ENCODE measurements at regions not wholly inside any gene's neighbourhood (a gene's known extent, or its start where the extent isn't known, plus 50 kb on each side); places are given as distances from the start of the nearest gene placed in this dataset.
A peak's percentile ranks its signal among the peaks of the same experiment; 100 is the strongest.

DNA sequence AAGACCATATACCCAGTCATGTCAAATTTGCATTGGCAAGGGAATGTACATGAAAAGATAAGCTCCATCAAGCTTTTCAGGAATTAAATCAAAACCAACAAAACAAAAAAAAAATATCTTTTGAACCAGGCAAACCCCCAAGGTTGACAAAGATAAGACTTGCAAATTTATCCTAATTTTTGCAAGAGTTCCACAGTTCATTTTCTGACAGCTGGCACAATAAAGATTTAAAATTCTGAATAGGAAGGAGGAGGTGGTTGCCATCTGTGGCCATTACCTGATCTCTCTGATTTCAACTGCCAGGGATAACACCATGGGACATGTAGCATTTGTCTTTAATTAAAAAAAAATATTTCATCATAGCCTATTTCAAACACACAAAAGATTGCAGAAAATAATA is 135.9 kb upstream of the SHISA6 start:
- H2BK5ac ChIP-seq (ENCODE audit: low read length) = no peak overlapping the region
- no peak overlapping the region for H3K4ac ChIP-seq (ENCODE audit: low read depth, low read length)
- H3K56ac ChIP-seq (ENCODE audit: low read length) = no peak overlapping the region
- no peak overlapping the region for H3K18ac ChIP-seq (ENCODE audit: low read length)
- H2AK5ac ChIP-seq (ENCODE audit: low read length) = no peak overlapping the region
- H2BK120ac ChIP-seq (ENCODE audit: low read depth, low read length) = no peak overlapping the region
- H3K23ac ChIP-seq (ENCODE audit: low read length) = no peak overlapping the region
- no peak overlapping the region for H4K8ac ChIP-seq (ENCODE audit: low read depth, low read length)
- DNase-seq = no peak
- H3K27ac ChIP-seq (ENCODE audit: low read depth, low read length) = no peak overlapping the region
- no peaks in the 10 kb centered on the region for H3K27me3 ChIP-seq (ENCODE audit: insufficient read depth, low read length, poor library complexity)
- H3K4me1 ChIP-seq (ENCODE audit: control insufficient read depth, low read depth, low read length) = no peaks in the 10 kb centered on the region
- no peak overlapping the region for H3K9ac ChIP-seq (ENCODE audit: low read length)
- no peak overlapping the region for H3K4me3 ChIP-seq (ENCODE audit: low read length)
- no peak overlapping the region for H2BK15ac ChIP-seq (replicated peaks; ENCODE audit: low read depth)
- H3K79me1 ChIP-seq (ENCODE audit: low read length) = no peaks in the 10 kb centered on the region
- no peaks in the 10 kb centered on the region for H3K36me3 ChIP-seq (ENCODE audit: control insufficient read depth, insufficient read depth, low read length)
- H3K79me2 ChIP-seq (ENCODE audit: control insufficient read depth, insufficient read depth, low read length) = no peaks in the 10 kb centered on the region
- no peak overlapping the region for H4K5ac ChIP-seq (ENCODE audit: low read length)
- no peak overlapping the region for H3K4me2 ChIP-seq (ENCODE audit: low read length)

DNA sequence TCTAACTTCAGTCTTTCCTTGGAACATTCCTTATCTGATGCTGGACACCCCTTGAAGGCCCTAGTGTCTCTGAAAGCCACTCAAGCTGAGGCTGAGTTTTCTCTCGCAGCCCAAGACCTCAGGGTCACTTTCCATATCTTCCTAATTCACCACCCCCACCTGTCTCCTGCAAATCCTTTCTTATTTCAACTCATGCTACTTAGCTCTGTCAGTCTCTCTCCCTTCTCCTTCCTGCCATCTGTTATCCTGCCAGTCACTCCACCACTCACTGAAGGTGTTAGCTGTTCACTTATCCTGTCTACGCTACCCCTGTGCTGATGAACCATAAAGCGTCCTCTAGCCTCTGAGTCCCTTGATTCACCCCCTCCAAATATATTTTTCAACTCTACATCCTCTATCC is 143.9 kb upstream of the SHISA6 start:
- no peaks in the 10 kb centered on the region for H3K79me1 ChIP-seq (ENCODE audit: low read length)
- H3K27me3 ChIP-seq (ENCODE audit: insufficient read depth, low read length, poor library complexity) = no peaks in the 10 kb centered on the region
- H4K8ac ChIP-seq (ENCODE audit: low read depth, low read length) = no peak overlapping the region
- H3K18ac ChIP-seq (ENCODE audit: low read length) = no peak overlapping the region
- H2BK120ac ChIP-seq (ENCODE audit: low read depth, low read length) = no peak overlapping the region
- no peaks in the 10 kb centered on the region for H3K36me3 ChIP-seq (ENCODE audit: control insufficient read depth, insufficient read depth, low read length)
- no peak overlapping the region for H3K4ac ChIP-seq (ENCODE audit: low read depth, low read length)
- H3K56ac ChIP-seq (ENCODE audit: low read length) = no peak overlapping the region
- no peak overlapping the region for H2AK5ac ChIP-seq (ENCODE audit: low read length)
- DNase-seq = peak; percentile 27
- no peak overlapping the region for H4K5ac ChIP-seq (ENCODE audit: low read length)
- H3K23ac ChIP-seq (ENCODE audit: low read length) = no peak overlapping the region
- no CpG with 5 or more reads among the region's 3 CpGs for WGBS (ENCODE audit: extremely low coverage, insufficient coverage, low lambda C conversion rate)
- peaks cover 4% of the 10 kb centered on the region for H3K4me1 ChIP-seq (ENCODE audit: control insufficient read depth, low read depth, low read length)
- H3K27ac ChIP-seq (ENCODE audit: low read depth, low read length) = no peak overlapping the region
- H3K9ac ChIP-seq (ENCODE audit: low read length) = no peak overlapping the region
- no peak overlapping the region for H3K4me3 ChIP-seq (ENCODE audit: low read length)
- no peak overlapping the region for H2BK5ac ChIP-seq (ENCODE audit: low read length)
- H3K4me2 ChIP-seq (ENCODE audit: low read length) = no peak overlapping the region
- H3K79me2 ChIP-seq (ENCODE audit: control insufficient read depth, insufficient read depth, low read length) = no peaks in the 10 kb centered on the region
- H2BK15ac ChIP-seq (replicated peaks; ENCODE audit: low read depth) = no peak overlapping the region

DNA sequence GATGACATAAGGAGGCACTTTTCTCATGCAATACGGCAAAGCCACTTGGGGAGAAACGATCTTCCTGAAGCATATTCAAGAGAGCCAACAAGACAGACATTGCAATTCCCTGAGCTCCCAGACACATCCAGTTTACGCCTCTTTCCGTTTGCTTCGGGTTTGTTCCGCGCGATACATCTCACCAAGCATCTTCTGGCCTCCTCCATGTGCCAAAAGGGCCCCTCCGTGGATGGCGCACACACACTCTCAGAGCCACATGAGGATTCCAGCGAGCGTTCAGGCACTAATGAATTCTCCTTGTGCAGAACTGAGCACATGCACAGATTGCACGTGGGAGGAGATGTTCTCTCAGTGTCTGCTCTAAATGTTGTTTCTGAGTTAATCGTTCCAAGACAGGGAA is 146.7 kb upstream of the SHISA6 start:
- no peaks in the 10 kb centered on the region for H3K27me3 ChIP-seq (ENCODE audit: insufficient read depth, low read length, poor library complexity)
- no peak overlapping the region for H3K18ac ChIP-seq (ENCODE audit: low read length)
- H2BK15ac ChIP-seq (replicated peaks; ENCODE audit: low read depth) = no peak overlapping the region
- no peak overlapping the region for H2AK5ac ChIP-seq (ENCODE audit: low read length)
- no peaks in the 10 kb centered on the region for H3K36me3 ChIP-seq (ENCODE audit: control insufficient read depth, insufficient read depth, low read length)
- no peak overlapping the region for H3K23ac ChIP-seq (ENCODE audit: low read length)
- H3K4me3 ChIP-seq (ENCODE audit: low read length) = no peak overlapping the region
- no peak overlapping the region for H3K4me2 ChIP-seq (ENCODE audit: low read length)
- no peak overlapping the region for H2BK5ac ChIP-seq (ENCODE audit: low read length)
- H4K8ac ChIP-seq (ENCODE audit: low read depth, low read length) = no peak overlapping the region
- no peak overlapping the region for H2BK120ac ChIP-seq (ENCODE audit: low read depth, low read length)
- DNase-seq = no peak
- no peak overlapping the region for H3K4ac ChIP-seq (ENCODE audit: low read depth, low read length)
- H4K5ac ChIP-seq (ENCODE audit: low read length) = no peak overlapping the region
- H3K27ac ChIP-seq (ENCODE audit: low read depth, low read length) = no peak overlapping the region
- H3K79me1 ChIP-seq (ENCODE audit: low read length) = no peaks in the 10 kb centered on the region
- H3K79me2 ChIP-seq (ENCODE audit: control insufficient read depth, insufficient read depth, low read length) = no peaks in the 10 kb centered on the region
- WGBS (ENCODE audit: extremely low coverage, insufficient coverage, low lambda C conversion rate) = no CpG with 5 or more reads among the region's 14 CpGs
- peaks cover 4% of the 10 kb centered on the region for H3K4me1 ChIP-seq (ENCODE audit: control insufficient read depth, low read depth, low read length)
- no peak overlapping the region for H3K9ac ChIP-seq (ENCODE audit: low read length)
- H3K56ac ChIP-seq (ENCODE audit: low read length) = no peak overlapping the region

DNA sequence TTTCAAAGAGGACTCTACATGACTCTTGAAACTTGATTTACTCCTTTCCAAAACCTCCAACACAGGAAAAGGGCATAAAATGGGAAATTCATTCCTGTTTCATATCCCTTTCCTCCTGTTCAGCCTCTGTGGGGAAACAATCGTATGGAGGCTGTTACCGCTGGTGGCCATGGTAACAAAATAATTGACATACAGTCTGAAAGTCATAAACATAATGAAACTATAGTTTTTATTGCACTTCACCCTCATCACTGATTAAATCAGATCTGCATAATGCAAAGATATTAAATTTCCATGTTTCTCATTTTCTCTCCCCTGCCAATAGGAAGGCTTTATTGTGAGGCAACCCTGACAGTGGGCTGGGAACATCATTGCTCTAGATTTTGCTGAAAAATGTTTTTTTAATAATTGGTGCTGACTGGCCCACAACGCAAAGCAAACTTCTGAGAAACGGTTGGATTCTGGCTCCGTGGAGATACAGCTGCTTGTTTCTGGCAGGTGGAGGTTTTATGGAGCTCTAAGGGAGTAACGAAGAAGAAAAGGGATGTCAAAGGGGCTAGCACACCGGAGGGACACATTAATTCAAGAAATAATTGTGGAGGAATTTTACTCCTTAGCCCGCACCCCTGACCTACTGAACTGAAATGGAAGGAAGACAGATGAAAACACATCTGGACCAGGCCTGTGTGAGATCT is 154.2 kb upstream of the SHISA6 start:
- no peaks in the 10 kb centered on the region for H3K27me3 ChIP-seq (ENCODE audit: insufficient read depth, low read length, poor library complexity)
- no peak overlapping the region for H3K27ac ChIP-seq (ENCODE audit: low read depth, low read length)
- no peak overlapping the region for H3K56ac ChIP-seq (ENCODE audit: low read length)
- DNase-seq = no peak
- H3K4me2 ChIP-seq (ENCODE audit: low read length) = no peak overlapping the region
- no peak overlapping the region for H2AK5ac ChIP-seq (ENCODE audit: low read length)
- no peak overlapping the region for H2BK5ac ChIP-seq (ENCODE audit: low read length)
- no peak overlapping the region for H2BK120ac ChIP-seq (ENCODE audit: low read depth, low read length)
- H3K4me1 ChIP-seq (ENCODE audit: control insufficient read depth, low read depth, low read length) = no peaks in the 10 kb centered on the region
- no peaks in the 10 kb centered on the region for H3K36me3 ChIP-seq (ENCODE audit: control insufficient read depth, insufficient read depth, low read length)
- H3K4ac ChIP-seq (ENCODE audit: low read depth, low read length) = no peak overlapping the region
- H4K8ac ChIP-seq (ENCODE audit: low read depth, low read length) = no peak overlapping the region
- no peak overlapping the region for H2BK15ac ChIP-seq (replicated peaks; ENCODE audit: low read depth)
- no peak overlapping the region for H3K18ac ChIP-seq (ENCODE audit: low read length)
- H3K79me1 ChIP-seq (ENCODE audit: low read length) = no peaks in the 10 kb centered on the region
- H3K4me3 ChIP-seq (ENCODE audit: low read length) = no peak overlapping the region
- no peak overlapping the region for H3K23ac ChIP-seq (ENCODE audit: low read length)
- H3K79me2 ChIP-seq (ENCODE audit: control insufficient read depth, insufficient read depth, low read length) = no peaks in the 10 kb centered on the region
- no peak overlapping the region for H3K9ac ChIP-seq (ENCODE audit: low read length)
- no peak overlapping the region for H4K5ac ChIP-seq (ENCODE audit: low read length)
- WGBS (ENCODE audit: extremely low coverage, insufficient coverage, low lambda C conversion rate) = no CpG with 5 or more reads among the region's 8 CpGs

DNA sequence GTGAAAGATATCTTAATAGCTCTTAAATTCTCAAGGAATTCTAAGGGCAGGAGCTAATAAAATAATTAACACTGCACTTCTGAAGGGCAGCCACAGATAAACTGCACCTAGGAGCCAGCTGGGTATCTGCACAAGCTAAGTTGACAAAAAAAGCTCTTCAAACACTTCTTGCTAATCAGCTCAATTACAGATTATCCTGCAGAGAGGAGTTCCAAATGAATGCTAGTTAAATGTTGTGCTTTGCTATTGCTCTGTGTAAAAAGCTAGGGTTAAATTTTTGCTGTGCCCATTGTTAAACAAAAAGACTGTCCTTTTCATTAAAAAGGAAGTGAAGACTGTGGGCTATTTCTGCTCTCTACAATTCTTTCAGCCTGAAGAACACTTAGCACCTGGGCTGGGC is 158.5 kb upstream of the SHISA6 start:
- no peak overlapping the region for H2BK120ac ChIP-seq (ENCODE audit: low read depth, low read length)
- H3K27me3 ChIP-seq (ENCODE audit: insufficient read depth, low read length, poor library complexity) = no peaks in the 10 kb centered on the region
- H4K5ac ChIP-seq (ENCODE audit: low read length) = no peak overlapping the region
- H3K23ac ChIP-seq (ENCODE audit: low read length) = no peak overlapping the region
- no peak overlapping the region for H2AK5ac ChIP-seq (ENCODE audit: low read length)
- H2BK15ac ChIP-seq (replicated peaks; ENCODE audit: low read depth) = no peak overlapping the region
- H3K79me1 ChIP-seq (ENCODE audit: low read length) = no peaks in the 10 kb centered on the region
- H3K56ac ChIP-seq (ENCODE audit: low read length) = no peak overlapping the region
- H2BK5ac ChIP-seq (ENCODE audit: low read length) = no peak overlapping the region
- H3K4me2 ChIP-seq (ENCODE audit: low read length) = no peak overlapping the region
- H3K79me2 ChIP-seq (ENCODE audit: control insufficient read depth, insufficient read depth, low read length) = no peaks in the 10 kb centered on the region
- H3K36me3 ChIP-seq (ENCODE audit: control insufficient read depth, insufficient read depth, low read length) = no peaks in the 10 kb centered on the region
- H3K9ac ChIP-seq (ENCODE audit: low read length) = no peak overlapping the region
- no peak overlapping the region for H3K18ac ChIP-seq (ENCODE audit: low read length)
- H3K4ac ChIP-seq (ENCODE audit: low read depth, low read length) = no peak overlapping the region
- no peaks in the 10 kb centered on the region for H3K4me1 ChIP-seq (ENCODE audit: control insufficient read depth, low read depth, low read length)
- DNase-seq = peak; percentile 9
- no peak overlapping the region for H3K27ac ChIP-seq (ENCODE audit: low read depth, low read length)
- H3K4me3 ChIP-seq (ENCODE audit: low read length) = no peak overlapping the region
- H4K8ac ChIP-seq (ENCODE audit: low read depth, low read length) = no peak overlapping the region

DNA sequence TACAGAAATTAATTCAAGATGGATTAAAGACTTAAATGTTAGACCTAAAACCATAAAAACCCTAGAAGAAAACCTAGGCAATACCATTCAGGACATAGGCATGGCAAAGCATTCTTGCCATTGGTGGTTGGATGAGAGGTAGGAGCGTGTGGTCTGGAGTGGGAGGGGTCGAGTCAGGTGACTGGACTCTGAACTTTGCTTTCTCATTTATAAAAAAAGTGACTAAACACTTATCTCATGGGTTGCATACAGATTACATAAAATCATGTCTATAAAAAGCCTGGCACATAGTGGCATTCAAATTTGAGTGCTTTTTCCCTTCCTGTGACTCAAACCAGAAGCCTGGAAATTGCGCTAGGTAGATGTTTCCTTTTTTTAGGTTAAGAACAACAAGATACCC is 159.7 kb upstream of the SHISA6 start:
- no CpG with 5 or more reads among the region's 3 CpGs for WGBS (ENCODE audit: extremely low coverage, insufficient coverage, low lambda C conversion rate)
- Histone ChIP-seq H4K5ac (ENCODE audit: low read length) (no peak overlapping the region), H3K9ac (ENCODE audit: low read length) (no peak overlapping the region), H3K4me2 (ENCODE audit: low read length) (no peak overlapping the region), H3K27ac (ENCODE audit: low read depth, low read length) (no peak overlapping the region), H3K36me3 (ENCODE audit: control insufficient read depth, insufficient read depth, low read length) (no peaks in the 10 kb centered on the region), H3K23ac (ENCODE audit: low read length) (no peak overlapping the region), H3K4me3 (ENCODE audit: low read length) (no peak overlapping the region), H2BK5ac (ENCODE audit: low read length) (no peak overlapping the region), H3K4me1 (ENCODE audit: control insufficient read depth, low read depth, low read length) (no peaks in the 10 kb centered on the region), H2BK120ac (ENCODE audit: low read depth, low read length) (no peak overlapping the region), H4K8ac (ENCODE audit: low read depth, low read length) (no peak overlapping the region), H2AK5ac (ENCODE audit: low read length) (no peak overlapping the region), H3K56ac (ENCODE audit: low read length) (no peak overlapping the region), H3K27me3 (ENCODE audit: insufficient read depth, low read length, poor library complexity) (no peaks in the 10 kb centered on the region), H3K4ac (ENCODE audit: low read depth, low read length) (no peak overlapping the region), H2BK15ac (replicated peaks; ENCODE audit: low read depth) (no peak overlapping the region), H3K79me2 (ENCODE audit: control insufficient read depth, insufficient read depth, low read length) (no peaks in the 10 kb centered on the region), H3K79me1 (ENCODE audit: low read length) (no peaks in the 10 kb centered on the region), H3K18ac (ENCODE audit: low read length) (no peak overlapping the region)
- DNase-seq = no peak
